ENCODE measurements at regions not wholly inside any gene's neighbourhood (a gene's known extent, or its start where the extent isn't known, plus 50 kb on each side); places are given as distances from the start of the nearest gene placed in this dataset.

DNA sequence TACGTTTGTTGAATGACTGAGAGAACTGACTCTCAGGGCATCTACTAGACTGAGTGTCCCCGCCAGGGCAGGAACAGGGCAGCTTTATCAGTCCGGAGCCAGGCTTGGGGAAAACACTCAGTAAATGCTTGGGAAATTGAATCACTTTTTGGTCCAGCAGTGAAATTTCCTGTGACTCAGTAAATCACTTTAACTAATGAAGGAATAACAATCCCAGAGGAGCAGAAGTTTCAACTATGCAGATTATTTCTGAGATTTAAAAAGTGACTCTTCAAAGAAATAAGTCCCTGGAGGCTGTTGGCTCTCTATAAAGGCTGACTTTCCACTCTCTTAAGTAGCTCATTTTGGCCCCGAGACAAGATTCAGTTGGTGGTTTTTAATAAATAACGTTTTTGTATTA lies 101.8 kb downstream of the FOXL1 start:
- Histone ChIP-seq H3K9me3 (ENCODE audit: control insufficient read depth, low read length) (no peaks in the 10 kb centered on the region), H3K27ac (ENCODE audit: low read depth, low read length) (no peak overlapping the region), H3K4me1 (ENCODE audit: control insufficient read depth, insufficient read depth, low read length) (no peaks in the 10 kb centered on the region), H3K27me3 (ENCODE audit: control insufficient read depth, insufficient read depth, low read length, poor library complexity, severe bottlenecking) (peaks cover under 1% of the 10 kb centered on the region), H3K4me3 (ENCODE audit: low read length) (no peak overlapping the region), H3K9ac (ENCODE audit: extremely low read depth, low read length, poor library complexity, severe bottlenecking) (no peak overlapping the region), H3K36me3 (ENCODE audit: control insufficient read depth, insufficient read depth, low read length) (no peaks in the 10 kb centered on the region)
- Mint-ChIP-seq H3K27me3 (ENCODE audit: insufficient read depth) (peaks cover 7% of the 10 kb centered on the region), H3K27ac (no peak overlapping the region), H3K36me3 (ENCODE audit: low read depth) (no peaks in the 10 kb centered on the region), H3K4me1 (no peaks in the 10 kb centered on the region), H3K4me3 (no peak overlapping the region), H3K9me3 (peaks cover 7% of the 10 kb centered on the region)
- DNase-seq, result no peak
- TF ChIP-seq, protein P1, sequence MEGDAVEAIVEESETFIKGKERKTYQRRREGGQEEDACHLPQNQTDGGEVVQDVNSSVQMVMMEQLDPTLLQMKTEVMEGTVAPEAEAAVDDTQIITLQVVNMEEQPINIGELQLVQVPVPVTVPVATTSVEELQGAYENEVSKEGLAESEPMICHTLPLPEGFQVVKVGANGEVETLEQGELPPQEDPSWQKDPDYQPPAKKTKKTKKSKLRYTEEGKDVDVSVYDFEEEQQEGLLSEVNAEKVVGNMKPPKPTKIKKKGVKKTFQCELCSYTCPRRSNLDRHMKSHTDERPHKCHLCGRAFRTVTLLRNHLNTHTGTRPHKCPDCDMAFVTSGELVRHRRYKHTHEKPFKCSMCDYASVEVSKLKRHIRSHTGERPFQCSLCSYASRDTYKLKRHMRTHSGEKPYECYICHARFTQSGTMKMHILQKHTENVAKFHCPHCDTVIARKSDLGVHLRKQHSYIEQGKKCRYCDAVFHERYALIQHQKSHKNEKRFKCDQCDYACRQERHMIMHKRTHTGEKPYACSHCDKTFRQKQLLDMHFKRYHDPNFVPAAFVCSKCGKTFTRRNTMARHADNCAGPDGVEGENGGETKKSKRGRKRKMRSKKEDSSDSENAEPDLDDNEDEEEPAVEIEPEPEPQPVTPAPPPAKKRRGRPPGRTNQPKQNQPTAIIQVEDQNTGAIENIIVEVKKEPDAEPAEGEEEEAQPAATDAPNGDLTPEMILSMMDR (conservative IDR thresholded peaks at IDR 0.05), result no peak
- WGBS, 2 experiments (ENCODE audit: insufficient coverage in 1 of 2, insufficient read length in 1 of 2), result 71 to 74% methylated on average over 3 to 4 of the region's 5 CpGs

DNA sequence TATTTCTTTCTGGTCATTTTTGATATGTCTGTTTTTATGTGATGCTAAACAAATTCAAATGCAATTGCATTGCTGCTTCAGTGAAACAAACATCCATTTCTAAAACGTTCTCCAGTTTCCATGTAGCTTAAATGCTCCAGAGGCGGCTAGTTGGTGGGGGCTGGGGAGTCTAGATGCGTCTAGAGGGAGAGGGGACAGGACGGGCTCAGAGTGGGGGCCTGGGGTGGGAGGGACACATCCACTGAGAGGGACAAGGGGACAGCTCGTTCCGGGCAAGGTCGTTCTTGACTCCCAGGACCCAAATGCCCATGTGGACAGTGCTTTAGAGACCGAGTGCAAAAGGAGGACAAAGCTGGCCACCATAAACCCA lies 102.3 kb downstream of the FOXL1 start:
- peaks cover 7% of the 10 kb centered on the region for H3K27me3 Mint-ChIP-seq (ENCODE audit: insufficient read depth)
- Histone ChIP-seq H3K9me3 (ENCODE audit: control insufficient read depth, low read length) (no peaks in the 10 kb centered on the region), H3K27ac (ENCODE audit: low read depth, low read length) (no peak overlapping the region), H3K36me3 (ENCODE audit: control insufficient read depth, insufficient read depth, low read length) (no peaks in the 10 kb centered on the region), H3K4me3 (ENCODE audit: low read length) (no peak overlapping the region), H3K27me3 (ENCODE audit: control insufficient read depth, insufficient read depth, low read length, poor library complexity, severe bottlenecking) (no peaks in the 10 kb centered on the region), H3K4me1 (ENCODE audit: control insufficient read depth, insufficient read depth, low read length) (no peaks in the 10 kb centered on the region), H3K9ac (ENCODE audit: extremely low read depth, low read length, poor library complexity, severe bottlenecking) (no peak overlapping the region)
- no peak for DNase-seq
- TF ChIP-seq, protein P1 (conservative IDR thresholded peaks at IDR 0.05), result no peak
- H3K4me3 Mint-ChIP-seq, result no peak overlapping the region
- WGBS, 2 experiments (ENCODE audit: insufficient coverage in 1 of 2, insufficient read length in 1 of 2), result 84 to 87% methylated on average over 5 to 8 of the region's 8 CpGs
- H3K4me1 Mint-ChIP-seq, result no peaks in the 10 kb centered on the region
- peaks cover 7% of the 10 kb centered on the region for H3K9me3 Mint-ChIP-seq
- H3K27ac Mint-ChIP-seq, result no peak overlapping the region
- H3K36me3 Mint-ChIP-seq (ENCODE audit: low read depth), result no peaks in the 10 kb centered on the region

DNA sequence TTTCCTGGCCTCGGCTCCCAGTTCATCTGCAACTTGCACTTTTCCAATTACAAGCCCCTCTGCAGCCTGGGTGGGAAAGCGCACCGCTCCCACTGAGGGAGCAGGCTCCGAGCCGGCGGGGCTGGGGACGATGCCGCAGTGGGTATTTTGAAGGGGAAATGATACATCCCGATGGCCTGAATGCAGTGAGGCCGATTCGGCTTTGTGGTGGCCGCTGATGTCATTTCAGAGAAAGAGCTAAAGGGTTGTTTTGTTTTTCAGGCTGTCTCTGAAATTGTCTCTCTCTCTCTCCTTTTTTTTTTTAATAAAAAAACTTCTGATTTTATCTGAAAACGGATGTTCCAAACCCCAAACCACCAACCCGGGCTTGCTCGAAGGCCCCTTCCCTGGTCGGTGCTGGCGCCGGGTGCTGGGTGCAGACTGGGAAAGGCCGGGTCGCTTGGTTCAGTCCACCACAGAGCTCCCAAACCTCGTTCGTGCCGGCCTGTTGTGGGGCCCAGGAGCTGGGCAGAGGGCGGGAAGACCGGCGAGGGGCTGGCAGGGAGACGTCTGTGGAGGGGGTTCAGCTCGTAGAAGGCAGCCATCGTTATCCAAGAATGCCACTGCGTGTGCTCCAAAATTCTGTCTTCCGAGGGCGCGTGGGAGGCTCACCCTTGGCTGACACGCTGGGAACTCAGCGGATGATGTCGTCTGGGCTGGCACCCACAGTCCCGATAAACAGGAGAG lies 102.8 kb downstream of the FOXL1 start:
- DNase-seq, result no peak
- Histone ChIP-seq H3K4me3 (ENCODE audit: low read length) (no peak overlapping the region), H3K27me3 (ENCODE audit: control insufficient read depth, insufficient read depth, low read length, poor library complexity, severe bottlenecking) (no peaks in the 10 kb centered on the region), H3K4me1 (ENCODE audit: control insufficient read depth, insufficient read depth, low read length) (no peaks in the 10 kb centered on the region), H3K9me3 (ENCODE audit: control insufficient read depth, low read length) (no peaks in the 10 kb centered on the region), H3K27ac (ENCODE audit: low read depth, low read length) (no peak overlapping the region), H3K36me3 (ENCODE audit: control insufficient read depth, insufficient read depth, low read length) (no peaks in the 10 kb centered on the region), H3K9ac (ENCODE audit: extremely low read depth, low read length, poor library complexity, severe bottlenecking) (no peak overlapping the region)
- Mint-ChIP-seq H3K27me3 (ENCODE audit: insufficient read depth) (peaks cover 4% of the 10 kb centered on the region), H3K4me3 (no peak overlapping the region), H3K27ac (no peak overlapping the region), H3K9me3 (peaks cover 7% of the 10 kb centered on the region), H3K4me1 (no peaks in the 10 kb centered on the region), H3K36me3 (ENCODE audit: low read depth) (no peaks in the 10 kb centered on the region)
- WGBS, 2 experiments (ENCODE audit: insufficient coverage in 1 of 2, insufficient read length in 1 of 2), result 92% methylated on average over 36 of the region's 37 CpGs; no CpG with 5 or more reads in 1 of the 2 experiments
- TF ChIP-seq, protein P1 (conservative IDR thresholded peaks at IDR 0.05), result no peak

Data from endodermal cell (in vitro differentiated cells).